Neural progenitor cell (in vitro differentiated cells): ENCODE measurements at regions not wholly inside any gene's neighbourhood (a gene's known extent, or its start where the extent isn't known, plus 50 kb on each side); places are given as distances from the start of the nearest gene placed in this dataset.

ENCODE experiments used
- DNase-seq: peaks from one replicate; pipeline ENCODE4 v3.0.0-alpha.2; 2016; ENCODE audit warnings: low spot score
- H2AFZ ChIP-seq: fragments of 200-600 bp; sonication (generic); replicated peaks from 2 replicates; pipeline ENCODE4 v1.6.1; 2016; ENCODE audit warnings: antibody characterized with exemption
- H3F3A ChIP-seq: fragments of 200-600 bp; sonication (generic); 2 replicates; pipeline ENCODE4 v1.6.1; 2016; ENCODE audit warnings: antibody characterized with exemption, low read depth
- H3K27ac ChIP-seq: fragments of 200-600 bp; sonication (generic); 2 replicates; pipeline ENCODE4 v1.5.1; 2016; ENCODE audit warnings: mild to moderate bottlenecking
- H3K27me3 ChIP-seq: fragments of 200-600 bp; sonication (generic); 2 replicates; pipeline ENCODE4 v1.6.1; 2016; ENCODE audit warnings: mild to moderate bottlenecking, moderate library complexity
- H3K36me3 ChIP-seq: fragments of 200-600 bp; sonication (generic); 2 replicates; pipeline ENCODE4 v1.5.1; 2016
- H3K4me1 ChIP-seq: fragments of 200-600 bp; sonication (generic); 2 replicates; pipeline ENCODE4 v1.6.1; 2016; ENCODE audit warnings: mixed run types
- H3K4me2 ChIP-seq: fragments of 200-600 bp; sonication (generic); 2 replicates; pipeline ENCODE4 v1.6.1; 2016
- H3K4me3 ChIP-seq: fragments of 200-600 bp; sonication (generic); 2 replicates; pipeline ENCODE4 v1.5.1; 2016
- H3K79me2 ChIP-seq: fragments of 200-600 bp; sonication (generic); 2 replicates; pipeline ENCODE4 v1.6.1; 2016; ENCODE audit warnings: low read depth
- H3K9ac ChIP-seq: fragments of 200-600 bp; sonication (generic); 2 replicates; pipeline ENCODE4 v1.6.1; 2016
- H3K9me3 ChIP-seq: fragments of 200-600 bp; sonication (generic); 2 replicates; pipeline ENCODE4 v1.5.1; 2016; ENCODE audit warnings: low read depth
- H4K20me1 ChIP-seq: fragments of 200-600 bp; sonication (generic); 2 replicates; pipeline ENCODE4 v1.6.1; 2016; ENCODE audit warnings: low read depth
- H3K27ac Mint-ChIP-seq: 3 replicates; pipeline ENCODE4 v1.8.0; 2021; ENCODE audit warnings: mixed read lengths
- H3K27me3 Mint-ChIP-seq: 2 replicates; pipeline ENCODE4 v1.8.0; 2022; ENCODE audit warnings: low read depth, mild to moderate bottlenecking, inconsistent platforms, moderate library complexity, mixed read lengths; ENCODE audit not compliant: insufficient read depth
- H3K36me3 Mint-ChIP-seq: 3 replicates; pipeline ENCODE4 v1.8.0; 2021; ENCODE audit warnings: mixed read lengths
- H3K4me1 Mint-ChIP-seq: 3 replicates; pipeline ENCODE4 v1.8.0; 2021; ENCODE audit warnings: mixed read lengths
- H3K4me3 Mint-ChIP-seq: 3 replicates; pipeline ENCODE4 v1.8.0; 2021; ENCODE audit warnings: mild to moderate bottlenecking, moderate library complexity, mixed read lengths
- H3K9me3 Mint-ChIP-seq: 3 replicates; pipeline ENCODE4 v1.8.0; 2020; ENCODE audit warnings: mixed read lengths
- CTCF ChIP-seq: fragments of 200-600 bp; sonication (generic); IDR thresholded peaks from 2 replicates; pipeline ENCODE4 v1.5.1; 2017; ENCODE audit warnings: antibody characterized with exemption, mild to moderate bottlenecking
- EZH2 ChIP-seq: fragments of 200-600 bp; sonication (generic); IDR thresholded peaks from 2 replicates; pipeline ENCODE4 v1.6.1; 2017; ENCODE audit warnings: antibody characterized with exemption, mild to moderate bottlenecking, moderate library complexity
- EZH2phosphoT487 ChIP-seq: fragments of 200-600 bp; sonication (generic); IDR thresholded peaks from 2 replicates; pipeline ENCODE4 v1.6.1; 2017; ENCODE audit warnings: antibody characterized with exemption

- H3K27me3 ChIP-seq = no peaks in the 10 kb centered on the region
- H2AFZ ChIP-seq = no peak overlapping the region
- Mint-ChIP-seq H3K4me1 (peaks cover 30% of the 10 kb centered on the region), H3K9me3 (peaks cover 3% of the 10 kb centered on the region), H3K36me3 (no peaks in the 10 kb centered on the region), H3K4me3 (no peak overlapping the region), H3K27ac (no peak overlapping the region), H3K27me3 (peaks cover 7% of the 10 kb centered on the region)
- no peaks in the 10 kb centered on the region for H3K4me1 ChIP-seq
- H3K27ac ChIP-seq = no peak overlapping the region
- H3K9ac ChIP-seq = no peak overlapping the region
- H3K79me2 ChIP-seq = no peaks in the 10 kb centered on the region
- no peak overlapping the region for H3K4me2 ChIP-seq
- H4K20me1 ChIP-seq = no peaks in the 10 kb centered on the region
- TF ChIP-seq CTCF (no peak), EZH2 (no peak), EZH2phosphoT487 (no peak)
- no peaks in the 10 kb centered on the region for H3K9me3 ChIP-seq
- no peaks in the 10 kb centered on the region for H3K36me3 ChIP-seq
- no peak for DNase-seq
- H3F3A ChIP-seq = peaks cover 6% of the 10 kb centered on the region
- no peak overlapping the region for H3K4me3 ChIP-seq
Observed at GRCh38 chr6:170176898-170177771, 113.7 kb downstream of the DLL1 start.

DNA sequence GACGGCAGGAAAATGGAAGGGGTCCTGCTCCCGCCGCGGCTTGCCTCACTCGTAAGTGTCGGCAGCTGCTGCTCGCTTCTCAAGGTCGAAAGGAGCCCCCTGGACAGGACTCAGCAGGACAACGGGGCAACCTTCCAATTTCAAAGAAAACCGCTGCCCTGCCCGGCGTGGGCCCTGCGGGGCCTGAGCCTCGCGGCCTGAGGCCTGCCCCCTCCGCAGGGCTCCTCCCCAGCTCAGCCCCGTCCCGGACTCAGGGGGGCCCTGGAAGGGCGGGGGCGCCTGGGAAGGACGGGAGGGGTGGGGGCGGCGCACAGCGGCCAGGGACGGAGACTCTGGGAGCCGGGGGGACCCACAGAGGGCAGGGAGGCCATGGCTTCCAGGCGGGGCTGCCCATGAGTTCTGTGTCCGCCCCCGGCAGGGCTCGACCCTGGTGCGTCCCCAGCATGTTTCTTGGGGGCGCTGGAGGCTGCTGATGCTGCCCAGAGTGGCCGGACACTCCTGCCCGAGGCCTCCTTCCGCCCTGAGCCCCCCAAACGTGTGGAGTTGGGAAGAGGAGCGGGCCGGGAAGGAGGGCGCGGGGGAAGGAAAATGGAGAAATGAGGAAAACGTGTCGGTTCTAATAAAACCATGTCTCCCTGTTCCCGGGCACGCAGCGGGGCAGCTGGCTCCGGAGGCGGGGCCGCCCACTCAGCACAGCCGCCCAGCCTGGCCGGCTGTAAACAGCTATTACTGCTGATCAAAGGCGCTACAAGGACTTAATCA, 114.6 kb downstream of the DLL1 start:
- H3K9me3 Mint-ChIP-seq = peaks cover 4% of the 10 kb centered on the region

DNA sequence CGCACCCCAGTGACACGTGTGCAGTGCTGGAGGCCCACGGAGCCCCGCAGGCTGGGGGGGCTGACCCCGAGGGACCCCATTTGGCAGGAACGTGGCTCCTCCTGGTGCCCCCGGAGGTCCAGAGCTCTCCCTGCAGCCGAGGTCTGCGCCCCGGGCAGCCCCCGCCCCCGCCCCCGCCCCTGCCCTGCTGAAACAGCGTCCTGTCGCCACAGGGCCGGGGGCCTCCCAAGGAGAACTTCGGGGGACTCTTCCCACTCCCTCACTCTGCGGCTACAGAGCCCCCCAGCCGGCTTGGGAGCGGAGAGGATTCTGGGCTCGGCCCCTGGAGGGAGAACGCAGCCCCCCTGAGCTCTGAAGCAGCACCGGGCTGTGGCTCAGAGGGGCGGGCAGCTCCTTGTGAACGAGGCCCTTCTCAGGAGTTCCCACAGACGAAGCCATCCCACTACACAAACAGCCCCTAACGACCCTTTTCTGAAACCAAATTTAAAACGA, 115.2 kb downstream of the DLL1 start:
- H3K27ac ChIP-seq = no peak overlapping the region
- peaks cover 11% of the 10 kb centered on the region for H3K9me3 Mint-ChIP-seq
- no peaks in the 10 kb centered on the region for H3K27me3 ChIP-seq
- H3K9ac ChIP-seq = no peak overlapping the region
- no peaks in the 10 kb centered on the region for H3K36me3 Mint-ChIP-seq
- H3K4me1 Mint-ChIP-seq = peaks cover 30% of the 10 kb centered on the region
- DNase-seq = no peak
- H3K9me3 ChIP-seq = no peaks in the 10 kb centered on the region
- H3K79me2 ChIP-seq = no peaks in the 10 kb centered on the region
- TF ChIP-seq EZH2phosphoT487 (no peak), EZH2 (no peak), CTCF (no peak)
- H3K4me3 Mint-ChIP-seq = no peak overlapping the region
- H4K20me1 ChIP-seq = no peaks in the 10 kb centered on the region
- H2AFZ ChIP-seq = no peak overlapping the region
- no peak overlapping the region for H3K4me3 ChIP-seq
- H3K36me3 ChIP-seq = no peaks in the 10 kb centered on the region
- no peak overlapping the region for H3K4me2 ChIP-seq
- peaks cover 5% of the 10 kb centered on the region for H3K27me3 Mint-ChIP-seq
- H3K27ac Mint-ChIP-seq = peak overlapping the region; percentile 85
- H3K4me1 ChIP-seq = no peaks in the 10 kb centered on the region
- H3F3A ChIP-seq = peaks cover 6% of the 10 kb centered on the region

More for the DNA sequence above, 114.6 kb downstream of the DLL1 start:
- TF ChIP-seq CTCF (no peak), EZH2phosphoT487 (no peak), EZH2 (no peak)
- H3K4me1 ChIP-seq = no peaks in the 10 kb centered on the region
- Mint-ChIP-seq H3K27me3 (peaks cover 5% of the 10 kb centered on the region), H3K27ac (peak overlapping the region; percentile 85), H3K4me1 (peaks cover 30% of the 10 kb centered on the region), H3K4me3 (no peak overlapping the region), H3K36me3 (no peaks in the 10 kb centered on the region)
- H3K27me3 ChIP-seq = no peaks in the 10 kb centered on the region
- no peak overlapping the region for H3K9ac ChIP-seq
- H3K4me3 ChIP-seq = no peak overlapping the region
- H3K27ac ChIP-seq = no peak overlapping the region
- no peaks in the 10 kb centered on the region for H4K20me1 ChIP-seq
- no peak for DNase-seq
- no peaks in the 10 kb centered on the region for H3K79me2 ChIP-seq
- no peaks in the 10 kb centered on the region for H3K9me3 ChIP-seq
- H3K36me3 ChIP-seq = no peaks in the 10 kb centered on the region
- H2AFZ ChIP-seq = no peak overlapping the region
- peaks cover 6% of the 10 kb centered on the region for H3F3A ChIP-seq
- no peak overlapping the region for H3K4me2 ChIP-seq
